Hepatocyte (in vitro differentiated cells): ENCODE measurements at regions not wholly inside any gene's neighbourhood (a gene's known extent, or its start where the extent isn't known, plus 50 kb on each side); places are given as distances from the start of the nearest gene placed in this dataset.

Experiments
- CTCF ChIP-seq: fragments of 200-600 bp; sonication (generic); IDR thresholded peaks from 2 replicates; pipeline ENCODE4 v1.5.1; 2016; ENCODE audit warnings: antibody characterized with exemption, mild to moderate bottlenecking; ENCODE audit not compliant: poor library complexity
- EZH2 ChIP-seq: fragments of 200-600 bp; sonication (generic); IDR thresholded peaks from 2 replicates; pipeline ENCODE4 v1.6.1; 2016; ENCODE audit warnings: antibody characterized with exemption, mild to moderate bottlenecking, borderline replicate concordance
- EZH2phosphoT487 ChIP-seq: fragments of 200-600 bp; sonication (generic); IDR thresholded peaks from one replicate; pipeline ENCODE4 v1.6.1; 2018; ENCODE audit warnings: antibody characterized with exemption, mild to moderate bottlenecking, low read depth, moderate library complexity; ENCODE audit not compliant: unreplicated experiment, severe bottlenecking

DNA sequence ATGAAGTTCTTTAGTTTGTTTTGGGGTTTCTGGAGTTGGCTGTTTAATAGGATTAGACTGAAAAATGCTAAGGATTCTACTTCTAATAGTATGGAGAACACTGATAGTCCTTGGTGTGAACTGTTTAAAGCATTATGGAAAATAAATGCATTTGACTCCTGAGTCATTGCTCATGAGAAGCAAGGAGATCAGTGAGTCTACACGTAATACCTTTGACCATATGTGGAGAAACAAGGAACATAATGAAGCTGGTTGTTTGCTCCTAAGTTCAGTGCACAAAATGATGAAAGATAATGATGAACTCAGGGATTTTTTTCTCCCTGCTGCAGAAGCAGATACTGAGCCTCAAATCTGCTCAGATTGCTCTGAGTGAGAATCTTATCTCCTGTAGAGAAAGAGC is 158.9 kb upstream of the COL11A1 start:
- TF ChIP-seq CTCF = no peak
- TF ChIP-seq EZH2 = no peak
- no peak for TF ChIP-seq EZH2phosphoT487
